ENCODE measurements at regions not wholly inside any gene's neighbourhood (a gene's known extent, or its start where the extent isn't known, plus 50 kb on each side); places are given as distances from the start of the nearest gene placed in this dataset.

DNA sequence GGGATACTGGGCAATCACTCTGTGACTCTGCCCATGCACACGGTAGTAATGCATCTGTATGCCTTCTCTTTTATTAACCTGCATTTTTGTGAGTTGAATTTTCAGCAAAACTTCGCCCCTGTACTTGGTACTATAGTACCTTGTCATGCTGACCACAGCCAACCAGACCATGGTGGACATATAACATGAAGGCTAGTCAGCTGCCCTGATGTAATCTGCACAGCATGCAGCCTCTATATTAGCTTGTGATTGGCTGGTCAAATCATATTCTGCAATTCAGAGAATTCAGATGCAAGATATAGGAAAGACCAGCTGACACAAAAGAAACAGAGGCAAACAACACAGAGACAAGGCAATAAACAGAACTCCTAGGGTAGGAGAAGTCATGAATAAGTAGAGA lies 200.9 kb upstream of the JARID2 start:
- Mint-ChIP-seq H3K4me1 (ENCODE audit: low read depth, unreplicated experiment) (no peaks in the 10 kb centered on the region), H3K27me3 (ENCODE audit: unreplicated experiment) (peaks cover 14% of the 10 kb centered on the region), H3K36me3 (ENCODE audit: insufficient read depth, unreplicated experiment) (no peaks in the 10 kb centered on the region), H3K9me3 (ENCODE audit: low read depth, unreplicated experiment) (no peaks in the 10 kb centered on the region), H3K4me3 (ENCODE audit: low read depth, unreplicated experiment) (no peak overlapping the region), H3K27ac (ENCODE audit: unreplicated experiment) (no peak overlapping the region)
- CTCF ChIA-PET = no interaction called here
- no peak for DNase-seq
- no peak for TF ChIP-seq CTCF (IDR thresholded peaks at IDR 0.05; ENCODE audit: unreplicated experiment)
- intact Hi-C loops (cut with micrococcal nuclease; ENCODE audit: unreplicated experiment) = no loop called here
- BruUV-seq (replicated peaks) = no TSS peak

GRCh38 chr6:15046751-15047150 lies 199.1 kb upstream of the JARID2 start:
- no peak overlapping the region for H3K4me3 Mint-ChIP-seq (ENCODE audit: low read depth, unreplicated experiment)
- CTCF ChIA-PET = no interaction called here

GRCh38 chr6:15048367-15048766 lies 197.5 kb upstream of the JARID2 start:
- H3K9me3 Mint-ChIP-seq (ENCODE audit: low read depth, unreplicated experiment) = no peaks in the 10 kb centered on the region
- H3K4me1 Mint-ChIP-seq (ENCODE audit: low read depth, unreplicated experiment) = no peaks in the 10 kb centered on the region
- intact Hi-C loops (cut with micrococcal nuclease; ENCODE audit: unreplicated experiment) = no loop called here
- no peak for TF ChIP-seq CTCF (IDR thresholded peaks at IDR 0.05; ENCODE audit: unreplicated experiment)
- no TSS peak for BruUV-seq (replicated peaks)
- H3K27me3 Mint-ChIP-seq (ENCODE audit: unreplicated experiment) = peaks cover 14% of the 10 kb centered on the region
- DNase-seq = no peak
- CTCF ChIA-PET = interaction anchor here (0.6 kb wide), 1 partner anchor 39 kb away, joined by 4 read pairs; no protein-coding TSS in a partner anchor
- no peaks in the 10 kb centered on the region for H3K36me3 Mint-ChIP-seq (ENCODE audit: insufficient read depth, unreplicated experiment)
- H3K27ac Mint-ChIP-seq (ENCODE audit: unreplicated experiment) = no peak overlapping the region
- H3K4me3 Mint-ChIP-seq (ENCODE audit: low read depth, unreplicated experiment) = no peak overlapping the region

More at GRCh38 chr6:15046751-15047150, 199.1 kb upstream of the JARID2 start:
- H3K27me3 Mint-ChIP-seq (ENCODE audit: unreplicated experiment) = peaks cover 14% of the 10 kb centered on the region
- no peak for DNase-seq
- no TSS peak for BruUV-seq (replicated peaks)
- no peak overlapping the region for H3K27ac Mint-ChIP-seq (ENCODE audit: unreplicated experiment)
- H3K9me3 Mint-ChIP-seq (ENCODE audit: low read depth, unreplicated experiment) = no peaks in the 10 kb centered on the region
- H3K4me1 Mint-ChIP-seq (ENCODE audit: low read depth, unreplicated experiment) = no peaks in the 10 kb centered on the region
- intact Hi-C loops (cut with micrococcal nuclease; ENCODE audit: unreplicated experiment) = no loop called here
- TF ChIP-seq CTCF (IDR thresholded peaks at IDR 0.05; ENCODE audit: unreplicated experiment) = no peak
- H3K36me3 Mint-ChIP-seq (ENCODE audit: insufficient read depth, unreplicated experiment) = no peaks in the 10 kb centered on the region

- Mint-ChIP-seq H3K36me3 (ENCODE audit: insufficient read depth, unreplicated experiment) (no peaks in the 10 kb centered on the region), H3K27ac (ENCODE audit: unreplicated experiment) (no peak overlapping the region), H3K27me3 (ENCODE audit: unreplicated experiment) (no peaks in the 10 kb centered on the region), H3K9me3 (ENCODE audit: low read depth, unreplicated experiment) (no peaks in the 10 kb centered on the region), H3K4me3 (ENCODE audit: low read depth, unreplicated experiment) (no peak overlapping the region), H3K4me1 (ENCODE audit: low read depth, unreplicated experiment) (no peaks in the 10 kb centered on the region)
- CTCF ChIA-PET = no interaction called here
- DNase-seq = no peak
- no peak for TF ChIP-seq CTCF (IDR thresholded peaks at IDR 0.05; ENCODE audit: unreplicated experiment)
- intact Hi-C loops (cut with micrococcal nuclease; ENCODE audit: unreplicated experiment) = no loop called here
- BruUV-seq (replicated peaks) = no TSS peak
These were observed 187.4 kb upstream of the JARID2 start for GRCh38 chr6:15058200-15059061.
